ENCODE measurements at regions not wholly inside any gene's neighbourhood (a gene's known extent, or its start where the extent isn't known, plus 50 kb on each side); places are given as distances from the start of the nearest gene placed in this dataset.

- TF ChIP-seq CTCF (optimal IDR thresholded peaks at IDR 0.05 in 1 of 3, IDR thresholded peaks at IDR 0.05 in 1 of 3, conservative IDR thresholded peaks at IDR 0.05 in 1 of 3; ENCODE audit: extremely low read depth in 1 of 3, insufficient read depth in 2 of 3, low read length in 3 of 3): no peak
- TF ChIP-seq EZH2 (IDR thresholded peaks at IDR 0.05; ENCODE audit: low read length): no peak
Observed at GRCh38 chr3:104988496-104988895, 378.2 kb upstream of the ALCAM start.
